ENCODE measurements at regions not wholly inside any gene's neighbourhood (a gene's known extent, or its start where the extent isn't known, plus 50 kb on each side); places are given as distances from the start of the nearest gene placed in this dataset.
A peak's percentile ranks its signal among the peaks of the same experiment; 100 is the strongest.
"Not testable (repeated sequence)": the region's sequence is repeated elsewhere in the genome, so short reads cannot be mapped to it uniquely, and the experiment has no call there.

DNA sequence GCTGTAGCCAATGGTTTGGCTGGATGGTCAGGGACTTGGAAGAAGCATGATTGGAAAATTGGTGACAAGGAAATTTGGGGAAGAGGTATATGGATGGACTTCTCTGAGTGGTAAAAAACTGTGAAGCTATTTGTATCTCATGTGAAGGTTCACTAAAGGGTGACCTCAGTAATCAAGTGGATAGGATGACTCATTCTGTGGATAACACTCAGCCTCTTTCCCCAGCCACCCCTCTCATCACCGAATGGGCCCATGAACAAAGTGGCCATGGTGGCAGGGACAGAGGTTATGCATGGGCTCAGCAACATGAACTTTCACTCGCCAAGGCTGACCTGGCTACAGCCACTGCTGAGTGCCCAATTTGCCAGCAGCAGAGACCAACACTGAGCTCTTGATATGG lies 127.3 kb upstream of the ZC3H12C start:
- H3K4me1 ChIP-seq (ENCODE audit: control insufficient read depth, insufficient read depth, low read length): peaks cover 10% of the 10 kb centered on the region; the same call in 1 of the 2 replicates
- ChIA-PET SMC1A (ENCODE audit: uncharacterized antibody, unreplicated experiment) (interaction anchor here (1.0 to 12.2 kb wide), 6 partner anchors 9 to 112 kb away, joined by 3 to 223 read pairs (median 4); no protein-coding TSS in a partner anchor), CTCF (interaction anchor here (1.0 to 1.2 kb wide), 3 partner anchors 9 to 19 kb away, joined by 3 to 4 read pairs (median 4); no protein-coding TSS in a partner anchor), POLR2A (interaction anchor here (1.2 kb wide), 1 partner anchor 9 kb away, joined by 4 read pairs; no protein-coding TSS in a partner anchor), RAD21 (ENCODE audit: unreplicated experiment) (interaction anchor here (1.5 to 12.4 kb wide), 2 partner anchors 10 to 34 kb away, joined by 3 to 185 read pairs; no protein-coding TSS in a partner anchor)
- H2AFZ ChIP-seq (ENCODE audit: control insufficient read depth, low read depth, low read length); H4K20me1 ChIP-seq (ENCODE audit: control insufficient read depth, insufficient read depth); FAIRE-seq; H3K9ac ChIP-seq (ENCODE audit: control insufficient read depth, insufficient read depth, low read length); in situ Hi-C loops (cut with MboI); H3K79me2 ChIP-seq (ENCODE audit: control insufficient read depth, insufficient read depth, low read length); H3K36me3 ChIP-seq (ENCODE audit: control insufficient read depth in 2 of 2, insufficient read depth in 2 of 2, low read length in 1 of 2); DNase-seq (ENCODE audit: low read depth, low spot score); intact Hi-C loops (cut with micrococcal nuclease; ENCODE audit: unreplicated experiment); H3K4me3 ChIP-seq; H3K9me3 ChIP-seq (replicated peaks; ENCODE audit: control insufficient read depth, insufficient read depth, low read length); H3K27ac ChIP-seq (ENCODE audit: control insufficient read depth, insufficient read depth); H3K27me3 ChIP-seq (replicated peaks in 1 of 2; ENCODE audit: control insufficient read depth in 2 of 2, insufficient read depth in 2 of 2, low read length in 1 of 2); H3K4me2 ChIP-seq (ENCODE audit: control insufficient read depth, insufficient read depth); BruUV-seq (replicated peaks): not testable (repeated sequence)
- 46% methylated on average over 2 of the region's 2 CpGs for WGBS (ENCODE audit: insufficient coverage, insufficient replicate concordance, low lambda C conversion rate, missing lambda C conversion rate)
- peak; percentile 21 for ATAC-seq
- peak; percentile 51 for TF ChIP-seq IKZF1 (conservative IDR thresholded peaks at IDR 0.05)
- 0 out of 2 replicates have a peak, but pooled peaks have one; percentile 12 for TF ChIP-seq RUNX3 (IDR thresholded peaks at IDR 0.05; ENCODE audit: low read length)
- TF ChIP-seq, protein P1, sequence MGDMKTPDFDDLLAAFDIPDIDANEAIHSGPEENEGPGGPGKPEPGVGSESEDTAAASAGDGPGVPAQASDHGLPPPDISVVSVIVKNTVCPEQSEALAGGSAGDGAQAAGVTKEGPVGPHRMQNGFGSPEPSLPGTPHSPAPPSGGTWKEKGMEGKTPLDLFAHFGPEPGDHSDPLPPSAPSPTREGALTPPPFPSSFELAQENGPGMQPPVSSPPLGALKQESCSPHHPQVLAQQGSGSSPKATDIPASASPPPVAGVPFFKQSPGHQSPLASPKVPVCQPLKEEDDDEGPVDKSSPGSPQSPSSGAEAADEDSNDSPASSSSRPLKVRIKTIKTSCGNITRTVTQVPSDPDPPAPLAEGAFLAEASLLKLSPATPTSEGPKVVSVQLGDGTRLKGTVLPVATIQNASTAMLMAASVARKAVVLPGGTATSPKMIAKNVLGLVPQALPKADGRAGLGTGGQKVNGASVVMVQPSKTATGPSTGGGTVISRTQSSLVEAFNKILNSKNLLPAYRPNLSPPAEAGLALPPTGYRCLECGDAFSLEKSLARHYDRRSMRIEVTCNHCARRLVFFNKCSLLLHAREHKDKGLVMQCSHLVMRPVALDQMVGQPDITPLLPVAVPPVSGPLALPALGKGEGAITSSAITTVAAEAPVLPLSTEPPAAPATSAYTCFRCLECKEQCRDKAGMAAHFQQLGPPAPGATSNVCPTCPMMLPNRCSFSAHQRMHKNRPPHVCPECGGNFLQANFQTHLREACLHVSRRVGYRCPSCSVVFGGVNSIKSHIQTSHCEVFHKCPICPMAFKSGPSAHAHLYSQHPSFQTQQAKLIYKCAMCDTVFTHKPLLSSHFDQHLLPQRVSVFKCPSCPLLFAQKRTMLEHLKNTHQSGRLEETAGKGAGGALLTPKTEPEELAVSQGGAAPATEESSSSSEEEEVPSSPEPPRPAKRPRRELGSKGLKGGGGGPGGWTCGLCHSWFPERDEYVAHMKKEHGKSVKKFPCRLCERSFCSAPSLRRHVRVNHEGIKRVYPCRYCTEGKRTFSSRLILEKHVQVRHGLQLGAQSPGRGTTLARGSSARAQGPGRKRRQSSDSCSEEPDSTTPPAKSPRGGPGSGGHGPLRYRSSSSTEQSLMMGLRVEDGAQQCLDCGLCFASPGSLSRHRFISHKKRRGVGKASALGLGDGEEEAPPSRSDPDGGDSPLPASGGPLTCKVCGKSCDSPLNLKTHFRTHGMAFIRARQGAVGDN (IDR thresholded peaks at IDR 0.05): peak; percentile 33; the same call in 1 of the 2 replicates
- TF ChIP-seq, protein P2, sequence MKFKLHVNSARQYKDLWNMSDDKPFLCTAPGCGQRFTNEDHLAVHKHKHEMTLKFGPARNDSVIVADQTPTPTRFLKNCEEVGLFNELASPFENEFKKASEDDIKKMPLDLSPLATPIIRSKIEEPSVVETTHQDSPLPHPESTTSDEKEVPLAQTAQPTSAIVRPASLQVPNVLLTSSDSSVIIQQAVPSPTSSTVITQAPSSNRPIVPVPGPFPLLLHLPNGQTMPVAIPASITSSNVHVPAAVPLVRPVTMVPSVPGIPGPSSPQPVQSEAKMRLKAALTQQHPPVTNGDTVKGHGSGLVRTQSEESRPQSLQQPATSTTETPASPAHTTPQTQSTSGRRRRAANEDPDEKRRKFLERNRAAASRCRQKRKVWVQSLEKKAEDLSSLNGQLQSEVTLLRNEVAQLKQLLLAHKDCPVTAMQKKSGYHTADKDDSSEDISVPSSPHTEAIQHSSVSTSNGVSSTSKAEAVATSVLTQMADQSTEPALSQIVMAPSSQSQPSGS (IDR thresholded peaks at IDR 0.05; ENCODE audit: low read length): peak; percentile 37; the same call in 1 of the 2 replicates
- 0 out of 2 replicates have a peak, but pooled peaks have one; percentile 43 for TF ChIP-seq MTA2 (IDR thresholded peaks at IDR 0.05; ENCODE audit: low read depth)
- peak in 1 of 2 experiments; percentile 16; a peak in 1 of 4 replicates for TF ChIP-seq IKZF2 (IDR thresholded peaks at IDR 0.05)
- peak; percentile 20; the same call in 1 of the 2 replicates for TF ChIP-seq DPF2 (IDR thresholded peaks at IDR 0.05)
- TF ChIP-seq NR2F1 (conservative IDR thresholded peaks at IDR 0.05): peak; percentile 77
- TF ChIP-seq JUNB (IDR thresholded peaks at IDR 0.05): peak; percentile 37; the same call in 1 of the 2 replicates
- TF ChIP-seq ATF7 (IDR thresholded peaks at IDR 0.05; ENCODE audit: low read depth): peak; percentile 70
- peak in 1 of 2 experiments; percentile 12; a peak in 1 of 4 replicates for TF ChIP-seq BHLHE40 (IDR thresholded peaks at IDR 0.05; ENCODE audit: borderline replicate concordance in 1 of 2, low read depth in 2 of 2, low read length in 1 of 2)
